Right renal cortex interstitium (tissue), 3 donors: ENCODE measurements at regions not wholly inside any gene's neighbourhood (a gene's known extent, or its start where the extent isn't known, plus 50 kb on each side); places are given as distances from the start of the nearest gene placed in this dataset.

Experiments used
- DNase-seq, 3 donors: peaks; one replicate each; pipeline ENCODE4 v3.0.0-alpha.2; 2013; ENCODE audit warnings: low read depth in 3 of 3, low spot score in 2 of 3

- DNase-seq = no peak
Measured at GRCh38 chr18:77811503-77811902, 561.9 kb downstream of the GALR1 start.

DNA sequence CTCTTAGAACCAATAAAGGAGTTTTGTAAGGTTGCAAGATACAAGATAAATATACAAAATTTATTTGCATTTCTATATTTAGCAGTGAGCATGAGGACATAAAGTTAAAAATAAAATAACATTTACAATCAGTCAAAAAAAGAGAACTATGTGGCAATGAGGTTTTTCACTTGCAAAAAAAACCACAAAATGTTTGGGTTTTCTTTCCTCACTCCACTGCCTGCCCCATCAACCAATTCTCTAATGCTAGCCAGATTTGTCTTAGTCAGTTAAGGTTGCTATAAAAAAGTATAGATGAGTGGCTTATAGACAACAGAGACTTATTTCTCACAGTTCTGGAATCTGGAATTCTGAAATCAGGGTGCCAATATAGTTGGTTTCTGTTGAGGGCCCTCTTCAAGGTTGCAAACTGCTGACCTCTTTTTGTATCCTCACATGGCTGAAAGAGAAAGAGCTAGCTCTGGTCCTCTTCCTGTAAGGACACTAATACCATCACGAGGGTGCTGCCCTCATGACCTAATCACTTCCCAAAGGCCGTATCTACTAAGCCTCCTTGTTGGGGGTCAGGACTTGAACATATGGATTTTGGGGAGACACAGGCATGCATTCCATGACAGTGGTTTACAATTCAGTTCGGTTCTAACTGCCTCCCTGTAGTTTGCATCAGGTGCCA lies 566.2 kb downstream of the GALR1 start:
- DNase-seq = no peak

DNA sequence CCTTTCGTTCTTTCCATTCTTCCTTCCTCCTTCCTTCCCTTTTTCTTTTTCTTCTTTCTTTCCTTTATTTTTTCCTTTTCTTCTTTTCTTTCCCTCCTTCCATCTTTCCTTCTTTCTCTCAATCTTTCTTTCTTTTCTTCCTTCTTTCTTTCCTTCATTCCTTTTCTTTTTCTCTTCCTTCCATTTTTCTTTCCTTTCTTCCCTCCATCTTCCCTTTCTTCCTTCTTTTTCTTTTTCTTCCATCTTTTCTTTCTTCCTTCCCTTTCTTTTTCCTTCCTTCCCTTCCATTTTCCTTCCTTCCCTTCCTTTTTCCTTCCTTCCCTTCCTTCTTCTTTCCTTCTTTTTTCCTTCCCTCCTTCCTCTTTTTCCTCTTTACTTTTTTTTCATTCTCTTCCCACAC lies 568.7 kb downstream of the GALR1 start:
- no peak for DNase-seq

- DNase-seq = no peak
Measured at GRCh38 chr18:77820472-77820871, 570.8 kb downstream of the GALR1 start.

- DNase-seq = no peak
Measured at GRCh38 chr18:77821892-77822291, 572.2 kb downstream of the GALR1 start.

DNA sequence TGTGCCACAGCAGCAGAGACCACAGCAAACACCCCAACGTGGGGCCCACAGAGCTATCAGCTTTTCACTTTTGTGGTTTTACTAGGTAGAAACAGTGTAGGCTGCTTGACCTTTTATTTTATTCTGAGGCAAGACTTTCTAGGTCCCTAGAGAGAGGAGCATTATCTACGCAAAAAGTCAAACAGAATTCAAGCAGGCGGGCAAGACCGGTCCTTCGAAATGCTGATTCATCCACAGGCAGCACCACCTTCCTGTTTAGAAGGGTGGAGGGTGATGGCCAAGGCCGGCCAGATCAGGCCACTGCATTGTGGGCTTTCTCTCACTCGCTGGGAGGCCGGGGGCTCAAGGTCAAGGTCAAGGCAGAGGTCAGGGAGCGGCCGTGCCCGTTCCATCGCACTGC lies 573.0 kb downstream of the GALR1 start:
- no peak for DNase-seq

DNA sequence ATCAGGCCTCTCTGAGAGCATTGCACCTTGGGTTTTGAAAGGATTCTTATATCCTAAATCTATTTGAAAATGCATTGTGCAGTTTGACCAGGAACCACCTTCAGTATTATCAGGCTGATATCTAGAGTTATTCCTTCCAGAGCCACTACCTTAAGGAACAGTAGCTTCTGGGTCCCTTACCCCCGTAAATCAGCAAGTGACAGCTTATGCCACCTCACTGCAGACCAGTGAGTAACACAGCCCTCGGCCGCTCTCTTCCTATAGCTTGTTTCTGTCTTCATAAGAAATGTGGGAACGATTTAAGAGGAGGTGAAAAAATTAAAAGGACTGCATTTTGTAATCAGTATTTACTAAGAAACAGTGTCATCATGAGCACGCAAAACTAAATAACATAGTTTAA lies 584.2 kb downstream of the GALR1 start:
- no peak for DNase-seq

GRCh38 chr18:77851802-77852201 lies 602.2 kb downstream of the GALR1 start:
- DNase-seq = no peak

- no peak for DNase-seq
Measured at GRCh38 chr18:77853859-77854258, 604.2 kb downstream of the GALR1 start.

DNA sequence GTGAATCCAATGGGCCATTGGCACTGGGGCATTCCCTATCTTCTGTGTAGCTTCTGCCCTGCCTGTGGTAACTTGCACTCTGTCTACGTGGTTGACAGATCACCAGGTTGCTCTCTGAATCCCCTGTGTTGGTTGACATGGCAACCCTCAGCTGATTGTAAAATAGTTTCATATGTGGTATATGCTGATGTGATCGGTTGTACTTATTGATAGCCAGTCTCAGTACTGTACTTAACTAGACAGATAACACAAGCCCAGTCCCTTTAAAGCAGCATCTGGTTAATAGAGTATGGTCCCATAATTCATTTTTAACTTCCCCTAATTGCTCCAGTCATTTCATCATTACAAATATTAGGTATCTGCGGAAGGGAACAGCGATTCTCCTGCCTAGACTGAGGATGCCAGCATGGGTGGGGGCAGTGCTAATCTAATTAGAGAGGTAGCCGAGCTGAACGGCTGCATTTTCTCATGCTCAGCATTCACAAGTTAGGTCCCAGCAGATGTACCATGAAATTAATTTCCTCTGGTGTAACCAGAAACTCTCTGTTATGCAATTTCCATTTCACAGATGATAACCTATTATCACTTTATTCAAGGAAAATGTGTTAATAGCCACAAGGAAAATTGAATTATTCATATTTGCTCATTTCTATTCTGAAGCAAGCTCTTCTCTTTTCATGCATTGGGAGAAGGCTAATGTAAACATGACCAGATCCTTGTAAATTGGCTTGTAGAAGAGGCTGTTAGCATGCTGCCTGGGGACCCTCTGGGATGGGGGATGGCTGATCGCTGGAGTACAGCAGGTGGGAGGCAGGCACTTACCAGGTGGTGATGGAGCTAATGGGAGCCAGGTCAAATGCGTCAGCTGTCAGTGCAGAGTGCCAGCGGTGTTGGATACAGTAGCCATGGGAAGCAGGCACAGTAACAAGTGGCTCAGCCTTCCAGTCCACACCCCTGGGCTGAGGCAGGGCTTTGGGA lies 608.3 kb downstream of the GALR1 start:
- peak; percentile 18 to 48 (median 43) for DNase-seq

GRCh38 chr18:77859634-77860033 lies 610.0 kb downstream of the GALR1 start:
- no peak for DNase-seq

- DNase-seq = no peak
Measured at GRCh38 chr18:77862066-77862757, 612.6 kb downstream of the GALR1 start.

DNA sequence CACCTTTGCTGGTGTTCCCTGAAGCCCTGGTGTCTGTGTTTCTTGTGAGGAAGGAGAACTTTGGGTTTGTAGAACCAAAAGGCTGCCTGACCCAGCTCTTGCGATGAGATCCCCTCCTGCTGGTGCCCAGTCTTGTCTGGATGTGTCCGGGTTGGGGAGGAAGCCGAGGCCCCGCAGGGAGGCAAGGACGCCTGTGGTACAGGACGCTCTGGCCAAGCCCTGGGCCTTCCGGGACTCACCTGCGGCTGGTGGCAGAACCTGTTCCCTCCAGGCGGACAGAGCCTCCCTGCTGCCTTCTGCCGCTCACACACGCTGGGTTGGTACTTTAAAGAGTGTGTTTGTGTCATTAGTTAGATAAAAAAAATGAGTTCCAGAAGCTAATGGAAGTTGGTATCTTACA lies 616.2 kb downstream of the GALR1 start:
- no peak for DNase-seq

DNA sequence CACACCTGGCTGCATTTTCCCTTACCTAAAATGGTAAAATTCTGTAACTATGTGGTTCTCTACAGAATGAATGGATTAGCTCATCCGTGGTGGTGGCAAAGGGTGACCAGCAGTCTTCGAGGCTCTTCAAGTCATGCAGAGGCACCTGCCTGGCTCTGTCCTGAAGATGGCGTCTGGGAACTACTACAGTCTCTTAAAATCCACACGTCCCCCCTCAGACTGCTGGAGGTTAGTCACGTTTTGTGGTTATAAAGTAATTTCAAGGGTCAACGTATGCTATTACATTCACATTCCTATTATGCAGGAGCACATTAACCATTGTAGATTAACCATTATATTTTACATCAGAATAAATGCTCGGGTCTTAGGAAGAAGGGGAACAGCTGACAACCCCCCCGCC lies 616.7 kb downstream of the GALR1 start:
- DNase-seq = no peak

GRCh38 chr18:77870199-77870598 lies 620.6 kb downstream of the GALR1 start:
- DNase-seq = no peak

GRCh38 chr18:77870894-77871293 lies 621.2 kb downstream of the GALR1 start:
- DNase-seq = no peak

DNA sequence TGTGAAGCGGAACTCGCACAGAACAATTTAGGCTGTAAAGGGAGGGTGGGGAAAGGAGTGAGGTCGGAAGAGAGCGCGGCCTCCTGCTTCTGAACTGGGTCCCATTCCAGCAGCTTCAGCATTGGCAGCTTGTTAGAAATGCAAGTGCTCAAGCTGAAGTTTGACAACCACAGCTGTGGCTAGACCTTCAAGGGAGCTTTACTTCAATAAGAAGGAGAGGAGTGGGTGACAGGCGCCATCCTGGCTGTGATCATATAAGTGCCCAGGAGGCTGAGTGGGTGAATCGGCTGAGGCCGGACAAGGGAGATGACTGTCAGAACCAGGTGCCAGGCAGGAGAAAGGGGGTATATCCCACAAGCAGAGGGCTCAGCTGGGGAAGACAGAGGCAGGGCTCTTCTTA lies 622.5 kb downstream of the GALR1 start:
- DNase-seq = no peak

DNA sequence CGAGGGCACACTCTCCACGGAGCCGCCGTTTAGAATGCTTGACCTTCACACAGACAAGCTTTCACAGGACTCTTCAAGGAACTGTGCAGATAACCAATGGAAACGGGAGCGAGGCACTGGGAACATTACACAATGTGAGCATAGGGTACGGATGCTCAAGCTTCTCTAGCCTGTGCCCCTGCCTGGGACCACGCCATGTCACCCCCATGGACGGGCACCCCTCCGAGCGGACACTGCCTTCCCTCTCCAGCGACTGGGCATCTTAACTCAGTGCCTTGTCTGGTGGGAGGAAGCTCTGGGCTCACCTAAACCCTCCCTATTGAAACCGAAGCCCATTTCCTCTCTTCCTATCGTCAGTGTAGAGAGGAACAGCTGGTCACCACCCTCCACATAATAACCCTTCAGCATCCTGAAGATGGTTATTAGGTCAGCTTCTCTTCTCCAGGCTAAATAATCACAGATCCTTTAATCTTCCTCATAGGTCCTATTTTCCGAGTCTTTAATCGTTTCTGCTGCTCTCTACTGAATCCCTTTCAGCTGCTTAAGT lies 626.7 kb downstream of the GALR1 start:
- no peak for DNase-seq

GRCh38 chr18:77879829-77880228 lies 630.2 kb downstream of the GALR1 start:
- no peak for DNase-seq

DNA sequence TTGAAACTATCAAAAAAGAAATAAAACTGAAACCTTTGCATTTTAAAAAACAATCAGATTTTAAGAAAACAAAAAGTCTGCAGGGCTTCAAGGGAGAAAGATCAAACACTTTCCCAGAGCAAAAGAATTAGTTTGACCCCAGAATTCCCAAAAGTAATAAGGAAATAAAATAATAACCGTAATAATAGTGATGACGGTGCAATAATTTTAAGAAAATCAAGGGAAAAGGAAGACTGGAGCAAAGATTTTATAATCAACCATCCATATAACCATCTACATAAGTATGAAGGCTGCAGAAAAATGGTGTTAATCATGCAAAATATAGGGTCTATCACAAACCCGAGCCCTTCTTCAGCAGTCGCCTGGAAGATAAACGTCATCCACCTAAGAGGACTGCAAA lies 634.8 kb downstream of the GALR1 start:
- no peak for DNase-seq

- DNase-seq = no peak
Measured at GRCh38 chr18:77894060-77894459, 644.4 kb downstream of the GALR1 start.
